ENCODE measurements at regions not wholly inside any gene's neighbourhood (a gene's known extent, or its start where the extent isn't known, plus 50 kb on each side); places are given as distances from the start of the nearest gene placed in this dataset.

GRCh38 chr3:168885028-168885427 lies 778.5 kb downstream of the MECOM start:
- Histone ChIP-seq H3K27ac (ENCODE audit: low read depth, low read length, poor library complexity, severe bottlenecking) (no peak overlapping the region), H3K9me3 (ENCODE audit: low read length) (no peaks in the 10 kb centered on the region), H3K4me3 (ENCODE audit: low read depth, low read length, poor library complexity, severe bottlenecking) (no peak overlapping the region), H4K20me1 (ENCODE audit: insufficient read depth, low read length) (no peaks in the 10 kb centered on the region), H3K27me3 (ENCODE audit: insufficient read depth, low read length) (no peaks in the 10 kb centered on the region), H3F3A (ENCODE audit: insufficient read depth, low read length) (no peaks in the 10 kb centered on the region), H3K79me2 (ENCODE audit: insufficient read depth, low read length) (no peaks in the 10 kb centered on the region), H3K4me2 (ENCODE audit: low read length) (no peak overlapping the region), H3K9ac (ENCODE audit: low read length) (no peak overlapping the region), H3K4me1 (ENCODE audit: insufficient read depth, low read length, severe bottlenecking) (no peaks in the 10 kb centered on the region), H3K36me3 (ENCODE audit: insufficient read depth, low read length) (no peaks in the 10 kb centered on the region), H3K9me2 (ENCODE audit: low read depth, low read length) (no peaks in the 10 kb centered on the region), H2AFZ (ENCODE audit: low read length) (no peak overlapping the region)
- TF ChIP-seq CTCF (IDR thresholded peaks at IDR 0.05; ENCODE audit: low read length) (no peak), EZH2 (IDR thresholded peaks at IDR 0.05; ENCODE audit: borderline replicate concordance, low read length) (no peak)

GRCh38 chr3:168884353-168884903 lies 779.1 kb downstream of the MECOM start:
- no peaks in the 10 kb centered on the region for H3K27me3 ChIP-seq (ENCODE audit: insufficient read depth, low read length)

GRCh38 chr3:168883145-168883544 lies 780.4 kb downstream of the MECOM start:
- Histone ChIP-seq H3K4me1 (ENCODE audit: insufficient read depth, low read length, severe bottlenecking) (no peaks in the 10 kb centered on the region), H3K9me2 (ENCODE audit: low read depth, low read length) (no peaks in the 10 kb centered on the region), H3K4me2 (ENCODE audit: low read length) (no peak overlapping the region), H3K27me3 (ENCODE audit: insufficient read depth, low read length) (no peaks in the 10 kb centered on the region), H3K9me3 (ENCODE audit: low read length) (no peaks in the 10 kb centered on the region), H3K79me2 (ENCODE audit: insufficient read depth, low read length) (no peaks in the 10 kb centered on the region), H3K36me3 (ENCODE audit: insufficient read depth, low read length) (no peaks in the 10 kb centered on the region), H2AFZ (ENCODE audit: low read length) (no peak overlapping the region), H3K4me3 (ENCODE audit: low read depth, low read length, poor library complexity, severe bottlenecking) (no peak overlapping the region), H3F3A (ENCODE audit: insufficient read depth, low read length) (no peaks in the 10 kb centered on the region), H3K27ac (ENCODE audit: low read depth, low read length, poor library complexity, severe bottlenecking) (no peak overlapping the region), H3K9ac (ENCODE audit: low read length) (no peak overlapping the region), H4K20me1 (ENCODE audit: insufficient read depth, low read length) (no peaks in the 10 kb centered on the region)
- TF ChIP-seq CTCF (IDR thresholded peaks at IDR 0.05; ENCODE audit: low read length) (no peak), EZH2 (IDR thresholded peaks at IDR 0.05; ENCODE audit: borderline replicate concordance, low read length) (no peak)

More at GRCh38 chr3:168884353-168884903, 779.1 kb downstream of the MECOM start:
- Histone ChIP-seq H3K4me1 (ENCODE audit: insufficient read depth, low read length, severe bottlenecking) (no peaks in the 10 kb centered on the region), H3K9ac (ENCODE audit: low read length) (no peak overlapping the region), H3K4me3 (ENCODE audit: low read depth, low read length, poor library complexity, severe bottlenecking) (no peak overlapping the region), H3F3A (ENCODE audit: insufficient read depth, low read length) (no peaks in the 10 kb centered on the region), H3K9me2 (ENCODE audit: low read depth, low read length) (no peaks in the 10 kb centered on the region), H3K9me3 (ENCODE audit: low read length) (no peaks in the 10 kb centered on the region), H2AFZ (ENCODE audit: low read length) (no peak overlapping the region), H3K4me2 (ENCODE audit: low read length) (no peak overlapping the region), H4K20me1 (ENCODE audit: insufficient read depth, low read length) (no peaks in the 10 kb centered on the region), H3K36me3 (ENCODE audit: insufficient read depth, low read length) (no peaks in the 10 kb centered on the region), H3K27ac (ENCODE audit: low read depth, low read length, poor library complexity, severe bottlenecking) (no peak overlapping the region), H3K79me2 (ENCODE audit: insufficient read depth, low read length) (no peaks in the 10 kb centered on the region)
- TF ChIP-seq EZH2 (IDR thresholded peaks at IDR 0.05; ENCODE audit: borderline replicate concordance, low read length) (no peak), CTCF (IDR thresholded peaks at IDR 0.05; ENCODE audit: low read length) (no peak)
